H1 (cell line): ENCODE measurements at regions not wholly inside any gene's neighbourhood (a gene's known extent, or its start where the extent isn't known, plus 50 kb on each side); places are given as distances from the start of the nearest gene placed in this dataset.

Experiments
- CHD2 ChIP-seq: IDR thresholded peaks from 2 replicates; pipeline ENCODE4 v1.6.1; 2012; ENCODE audit warnings: low read length, improper control_type of control experiment
- EZH2 ChIP-seq: fragments of 200-600 bp; sonication (generic); IDR thresholded peaks from 2 replicates; pipeline ENCODE4 v1.7.1; 2012; ENCODE audit warnings: low read depth, mild to moderate bottlenecking, moderate library complexity, low read length, inconsistent platforms; ENCODE audit not compliant: severe bottlenecking
- RNF2 ChIP-seq: fragments of 200-900, 300-1000 bp; sonication (generic); IDR thresholded peaks from 2 replicates; pipeline ENCODE4 v1.7.1; 2016; ENCODE audit warnings: borderline replicate concordance, low read depth, mild to moderate bottlenecking, antibody characterized with exemption, low read length; ENCODE audit not compliant: poor library complexity, severe bottlenecking; ENCODE audit errors: missing control alignments
- SAP30 ChIP-seq: fragments of 300-600 bp; sonication (generic); IDR thresholded peaks from 2 replicates; pipeline ENCODE4 v1.7.1; 2012; ENCODE audit warnings: low read length, moderate library complexity, mild to moderate bottlenecking, inconsistent platforms; ENCODE audit not compliant: insufficient read depth, insufficient replicate concordance

GRCh38 chr7:24227068-24227467 is 56.9 kb upstream of the NPY start (continued):
- no peak for TF ChIP-seq RNF2
- no peak for TF ChIP-seq SAP30
- TF ChIP-seq CHD2: no peak
- TF ChIP-seq EZH2: no peak
